ENCODE measurements at regions not wholly inside any gene's neighbourhood (a gene's known extent, or its start where the extent isn't known, plus 50 kb on each side); places are given as distances from the start of the nearest gene placed in this dataset.

- no peak for DNase-seq (ENCODE audit: low read depth, low spot score)
Observed at GRCh38 chr2:111636905-111637304, 247.1 kb downstream of the ANAPC1 start.

- DNase-seq (ENCODE audit: low read depth, low spot score): no peak
Observed at GRCh38 chr2:111638274-111638877, 245.6 kb downstream of the ANAPC1 start.

- no peak for DNase-seq (ENCODE audit: low read depth, low spot score)
Observed at GRCh38 chr2:111640480-111640879, 243.5 kb downstream of the ANAPC1 start.

- no peak for DNase-seq (ENCODE audit: low read depth, low spot score)
Observed at GRCh38 chr2:111642586-111643327, 241.2 kb downstream of the ANAPC1 start.

GRCh38 chr2:111643759-111644158 lies 240.2 kb downstream of the ANAPC1 start:
- no peak for DNase-seq (ENCODE audit: low read depth, low spot score)

GRCh38 chr2:111647359-111647758 lies 236.6 kb downstream of the ANAPC1 start:
- no peak for DNase-seq (ENCODE audit: low read depth, low spot score)

GRCh38 chr2:111652038-111652437 lies 232.0 kb downstream of the ANAPC1 start:
- no peak for DNase-seq (ENCODE audit: low read depth, low spot score)

GRCh38 chr2:111652681-111653080 lies 231.3 kb downstream of the ANAPC1 start:
- DNase-seq (ENCODE audit: low read depth, low spot score): no peak

GRCh38 chr2:111653103-111653624 lies 230.8 kb downstream of the ANAPC1 start:
- no peak for DNase-seq (ENCODE audit: low read depth, low spot score)

- DNase-seq (ENCODE audit: low read depth, low spot score): no peak
Observed at GRCh38 chr2:111653913-111654312, 230.1 kb downstream of the ANAPC1 start.

- no peak for DNase-seq (ENCODE audit: low read depth, low spot score)
Observed at GRCh38 chr2:111654829-111655228, 229.2 kb downstream of the ANAPC1 start.

- no peak for DNase-seq (ENCODE audit: low read depth, low spot score)
Observed at GRCh38 chr2:111656436-111656835, 227.6 kb downstream of the ANAPC1 start.

GRCh38 chr2:111656894-111657293 lies 227.1 kb downstream of the ANAPC1 start:
- DNase-seq (ENCODE audit: low read depth, low spot score): no peak

- no peak for DNase-seq (ENCODE audit: low read depth, low spot score)
Observed at GRCh38 chr2:111657351-111657975, 226.5 kb downstream of the ANAPC1 start.

GRCh38 chr2:111659361-111660333 lies 224.3 kb downstream of the ANAPC1 start:
- DNase-seq (ENCODE audit: low read depth, low spot score): no peak

- no peak for DNase-seq (ENCODE audit: low read depth, low spot score)
Observed at GRCh38 chr2:111660811-111661210, 223.2 kb downstream of the ANAPC1 start.

- DNase-seq (ENCODE audit: low read depth, low spot score): no peak
Observed at GRCh38 chr2:111661286-111661940, 222.6 kb downstream of the ANAPC1 start.

GRCh38 chr2:111662039-111662770 lies 221.8 kb downstream of the ANAPC1 start:
- no peak for DNase-seq (ENCODE audit: low read depth, low spot score)

- DNase-seq (ENCODE audit: low read depth, low spot score): no peak
Observed at GRCh38 chr2:111662771-111663470, 221.1 kb downstream of the ANAPC1 start.

Measured in smooth muscle cell of the brain vasculature (primary cell).